Mucosa of descending colon (tissue), 3 donors: ENCODE measurements at regions not wholly inside any gene's neighbourhood (a gene's known extent, or its start where the extent isn't known, plus 50 kb on each side); places are given as distances from the start of the nearest gene placed in this dataset.

Source experiments
- ATAC-seq: fragments of 200-7000 bp; cut with Tn5 transposase; one replicate; pipeline ENCODE4 v1.9.1; 2020; ENCODE audit warnings: mild to moderate bottlenecking, moderate library complexity
- DNase-seq, 3 donors: peaks; one replicate each; pipeline ENCODE4 v3.0.0-alpha.2; 2020
- H3K36me3 ChIP-seq: fragments of 200-600 bp; one replicate; pipeline ENCODE4 v1.8.0; 2021; ENCODE audit warnings: low read depth, mild to moderate bottlenecking
- H3K4me1 ChIP-seq: fragments of 200-600 bp; one replicate; pipeline ENCODE4 v1.8.0; 2021; ENCODE audit warnings: low read depth, mild to moderate bottlenecking
- H3K4me3 ChIP-seq: fragments of 200-600 bp; one replicate; pipeline ENCODE4 v1.8.0; 2021; ENCODE audit warnings: mild to moderate bottlenecking
- H3K9me3 ChIP-seq: fragments of 200-600 bp; one replicate; pipeline ENCODE4 v1.8.0; 2021; ENCODE audit warnings: mild to moderate bottlenecking
- CTCF ChIP-seq: fragments of 200-600 bp; IDR thresholded peaks from one replicate; pipeline ENCODE4 v1.8.0; 2022; ENCODE audit warnings: antibody characterized with exemption, mild to moderate bottlenecking
- intact Hi-C, 2 donors: fragments of 100-400 bp; cut with DNase I in 1 of 2; cut with micrococcal nuclease in 1 of 2; formaldehyde crosslinking; loops; one replicate each; pipeline versions ENCODE4 v1.11.0 to v1.11.1; 2022; cut with DNase I, micrococcal nuclease
- donor health status: DM: no; HTN: no; CAD: no; lungs with moderate emphysema.
- donor health status: DM: no; HTN: no; CAD: no.
- donor health status: DM: no; HTN: yes; CAD: no.

- intact Hi-C loops: no loop called here
- TF ChIP-seq CTCF: no peak
- Histone ChIP-seq H3K4me1 (no peaks in the 10 kb centered on the region), H3K9me3 (no peaks in the 10 kb centered on the region), H3K36me3 (no peaks in the 10 kb centered on the region), H3K4me3 (no peak overlapping the region)
- ATAC-seq (no peak), DNase-seq (no peak)
Measured at GRCh38 chr1:50358962-50359361, 64.3 kb downstream of the DMRTA2 start.

GRCh38 chr1:50357186-50357585 lies 66.1 kb downstream of the DMRTA2 start:
- no peak for ATAC-seq
- DNase-seq: no peak
- no peaks in the 10 kb centered on the region for H3K36me3 ChIP-seq
- TF ChIP-seq CTCF: no peak
- intact Hi-C loops: no loop called here
- no peak overlapping the region for H3K4me3 ChIP-seq
- H3K9me3 ChIP-seq: no peaks in the 10 kb centered on the region
- H3K4me1 ChIP-seq: no peaks in the 10 kb centered on the region

GRCh38 chr1:50354813-50355212 lies 68.4 kb downstream of the DMRTA2 start:
- no peak for TF ChIP-seq CTCF

GRCh38 chr1:50352428-50352827 lies 70.8 kb downstream of the DMRTA2 start:
- intact Hi-C loops: no loop called here
- no peaks in the 10 kb centered on the region for H3K9me3 ChIP-seq
- no peaks in the 10 kb centered on the region for H3K4me1 ChIP-seq
- DNase-seq (no peak), ATAC-seq (no peak)
- TF ChIP-seq CTCF: no peak
- H3K4me3 ChIP-seq: no peak overlapping the region
- no peaks in the 10 kb centered on the region for H3K36me3 ChIP-seq

More at GRCh38 chr1:50354813-50355212, 68.4 kb downstream of the DMRTA2 start:
- ATAC-seq (no peak), DNase-seq (no peak)
- H3K36me3 ChIP-seq: no peaks in the 10 kb centered on the region
- intact Hi-C loops: no loop called here
- no peak overlapping the region for H3K4me3 ChIP-seq
- no peaks in the 10 kb centered on the region for H3K4me1 ChIP-seq
- H3K9me3 ChIP-seq: no peaks in the 10 kb centered on the region

GRCh38 chr1:50350868-50351267 lies 72.4 kb downstream of the DMRTA2 start:
- no peaks in the 10 kb centered on the region for H3K9me3 ChIP-seq
- TF ChIP-seq CTCF: no peak
- no peaks in the 10 kb centered on the region for H3K4me1 ChIP-seq
- H3K36me3 ChIP-seq: no peaks in the 10 kb centered on the region
- DNase-seq: no peak
- H3K4me3 ChIP-seq: no peak overlapping the region
- no peak for ATAC-seq
- intact Hi-C loops: no loop called here

GRCh38 chr1:50350421-50350820 lies 72.8 kb downstream of the DMRTA2 start:
- Histone ChIP-seq H3K4me1 (no peaks in the 10 kb centered on the region), H3K36me3 (no peaks in the 10 kb centered on the region), H3K4me3 (no peak overlapping the region), H3K9me3 (no peaks in the 10 kb centered on the region)
- ATAC-seq (no peak), DNase-seq (no peak)
- intact Hi-C loops: no loop called here
- no peak for TF ChIP-seq CTCF
